ENCODE measurements at regions not wholly inside any gene's neighbourhood (a gene's known extent, or its start where the extent isn't known, plus 50 kb on each side); places are given as distances from the start of the nearest gene placed in this dataset.
"Not testable (repeated sequence)": the region's sequence is repeated elsewhere in the genome, so short reads cannot be mapped to it uniquely, and the experiment has no call there.

GRCh38 chr20:52003415-52003814 lies 188.2 kb downstream of the ZFP64 start:
- no peak overlapping the region for H3K27ac Mint-ChIP-seq
- H3K36me3 Mint-ChIP-seq: no peaks in the 10 kb centered on the region
- H3K4me1 Mint-ChIP-seq: no peaks in the 10 kb centered on the region
- H3K27me3 Mint-ChIP-seq: peaks cover 8% of the 10 kb centered on the region
- no peak overlapping the region for H3K4me3 Mint-ChIP-seq
- no peaks in the 10 kb centered on the region for H3K9me3 Mint-ChIP-seq
- no peak for ATAC-seq

GRCh38 chr20:52001999-52002666 lies 189.4 kb downstream of the ZFP64 start:
- Mint-ChIP-seq H3K27me3 (peaks cover 8% of the 10 kb centered on the region), H3K9me3 (peaks cover 4% of the 10 kb centered on the region), H3K4me1 (no peaks in the 10 kb centered on the region), H3K4me3 (no peak overlapping the region), H3K27ac (no peak overlapping the region), H3K36me3 (no peaks in the 10 kb centered on the region)
- ATAC-seq: no peak

GRCh38 chr20:51997281-51997936 lies 194.2 kb downstream of the ZFP64 start:
- H3K4me3 Mint-ChIP-seq, H3K9me3 Mint-ChIP-seq, H3K27me3 Mint-ChIP-seq, H3K27ac Mint-ChIP-seq, H3K36me3 Mint-ChIP-seq, H3K4me1 Mint-ChIP-seq, ATAC-seq: not testable (repeated sequence)

- Mint-ChIP-seq H3K27ac (no peak overlapping the region), H3K27me3 (no peaks in the 10 kb centered on the region), H3K4me1 (no peaks in the 10 kb centered on the region), H3K4me3 (no peak overlapping the region), H3K36me3 (no peaks in the 10 kb centered on the region), H3K9me3 (peaks cover 4% of the 10 kb centered on the region)
- no peak for ATAC-seq
Observed at GRCh38 chr20:51995551-51995951, 193.2 kb upstream of the SALL4 start.

GRCh38 chr20:51994751-51995417 lies 192.6 kb upstream of the SALL4 start:
- no peaks in the 10 kb centered on the region for H3K4me1 Mint-ChIP-seq
- no peak for ATAC-seq
- no peaks in the 10 kb centered on the region for H3K36me3 Mint-ChIP-seq
- no peak overlapping the region for H3K4me3 Mint-ChIP-seq
- H3K27me3 Mint-ChIP-seq: no peaks in the 10 kb centered on the region
- peaks cover 4% of the 10 kb centered on the region for H3K9me3 Mint-ChIP-seq
- no peak overlapping the region for H3K27ac Mint-ChIP-seq

- Mint-ChIP-seq H3K27me3 (no peaks in the 10 kb centered on the region), H3K4me3 (no peak overlapping the region), H3K4me1 (no peaks in the 10 kb centered on the region), H3K9me3 (no peaks in the 10 kb centered on the region), H3K27ac (no peak overlapping the region), H3K36me3 (no peaks in the 10 kb centered on the region)
- no peak for ATAC-seq
Observed at GRCh38 chr20:51987812-51988211, 185.5 kb upstream of the SALL4 start.

- no peak overlapping the region for H3K27ac Mint-ChIP-seq
- ATAC-seq: no peak
- no peaks in the 10 kb centered on the region for H3K27me3 Mint-ChIP-seq
- H3K4me3 Mint-ChIP-seq: no peak overlapping the region
- no peaks in the 10 kb centered on the region for H3K4me1 Mint-ChIP-seq
- no peaks in the 10 kb centered on the region for H3K9me3 Mint-ChIP-seq
- H3K36me3 Mint-ChIP-seq: no peaks in the 10 kb centered on the region
Observed at GRCh38 chr20:51985013-51985415, 182.7 kb upstream of the SALL4 start.

GRCh38 chr20:51980277-51980676 lies 178.0 kb upstream of the SALL4 start:
- no peak for ATAC-seq
- no peaks in the 10 kb centered on the region for H3K4me1 Mint-ChIP-seq
- no peak overlapping the region for H3K27ac Mint-ChIP-seq
- peaks cover 8% of the 10 kb centered on the region for H3K9me3 Mint-ChIP-seq
- H3K27me3 Mint-ChIP-seq: no peaks in the 10 kb centered on the region
- no peaks in the 10 kb centered on the region for H3K36me3 Mint-ChIP-seq
- H3K4me3 Mint-ChIP-seq: no peak overlapping the region

- ATAC-seq: no peak
- Mint-ChIP-seq H3K4me1 (no peaks in the 10 kb centered on the region), H3K4me3 (no peak overlapping the region), H3K36me3 (no peaks in the 10 kb centered on the region), H3K27ac (no peak overlapping the region), H3K9me3 (peaks cover 8% of the 10 kb centered on the region), H3K27me3 (no peaks in the 10 kb centered on the region)
Observed at GRCh38 chr20:51979226-51979625, 176.9 kb upstream of the SALL4 start.

GRCh38 chr20:51978070-51978501 lies 175.8 kb upstream of the SALL4 start:
- H3K4me1 Mint-ChIP-seq: no peaks in the 10 kb centered on the region
- H3K9me3 Mint-ChIP-seq: peaks cover 8% of the 10 kb centered on the region
- no peak overlapping the region for H3K4me3 Mint-ChIP-seq
- H3K36me3 Mint-ChIP-seq: no peaks in the 10 kb centered on the region
- H3K27ac Mint-ChIP-seq: no peak overlapping the region
- ATAC-seq: no peak
- H3K27me3 Mint-ChIP-seq: no peaks in the 10 kb centered on the region

- Mint-ChIP-seq H3K27me3 (no peaks in the 10 kb centered on the region), H3K4me3 (no peak overlapping the region), H3K36me3 (no peaks in the 10 kb centered on the region), H3K9me3 (peaks cover 3% of the 10 kb centered on the region), H3K4me1 (no peaks in the 10 kb centered on the region), H3K27ac (no peak overlapping the region)
- no peak for ATAC-seq
Observed at GRCh38 chr20:51972056-51972455, 169.7 kb upstream of the SALL4 start.

- Mint-ChIP-seq H3K27ac (no peak overlapping the region), H3K27me3 (no peaks in the 10 kb centered on the region), H3K9me3 (no peaks in the 10 kb centered on the region), H3K36me3 (no peaks in the 10 kb centered on the region), H3K4me1 (no peaks in the 10 kb centered on the region), H3K4me3 (no peak overlapping the region)
- ATAC-seq: no peak
Observed at GRCh38 chr20:51970858-51971257, 168.5 kb upstream of the SALL4 start.

GRCh38 chr20:51969191-51969590 lies 166.9 kb upstream of the SALL4 start:
- H3K27me3 Mint-ChIP-seq: no peaks in the 10 kb centered on the region
- H3K4me3 Mint-ChIP-seq: no peak overlapping the region
- no peak for ATAC-seq
- no peaks in the 10 kb centered on the region for H3K9me3 Mint-ChIP-seq
- H3K36me3 Mint-ChIP-seq: no peaks in the 10 kb centered on the region
- no peaks in the 10 kb centered on the region for H3K4me1 Mint-ChIP-seq
- no peak overlapping the region for H3K27ac Mint-ChIP-seq

- Mint-ChIP-seq H3K4me1 (no peaks in the 10 kb centered on the region), H3K4me3 (no peak overlapping the region), H3K36me3 (no peaks in the 10 kb centered on the region), H3K27ac (no peak overlapping the region), H3K9me3 (no peaks in the 10 kb centered on the region), H3K27me3 (no peaks in the 10 kb centered on the region)
- no peak for ATAC-seq
Observed at GRCh38 chr20:51968151-51968550, 165.8 kb upstream of the SALL4 start.

GRCh38 chr20:51966296-51966971 lies 164.1 kb upstream of the SALL4 start:
- no peaks in the 10 kb centered on the region for H3K36me3 Mint-ChIP-seq
- no peak overlapping the region for H3K4me3 Mint-ChIP-seq
- peaks cover 7% of the 10 kb centered on the region for H3K27me3 Mint-ChIP-seq
- H3K27ac Mint-ChIP-seq: no peak overlapping the region
- H3K9me3 Mint-ChIP-seq: no peaks in the 10 kb centered on the region
- ATAC-seq: peak; percentile 47
- no peaks in the 10 kb centered on the region for H3K4me1 Mint-ChIP-seq
